NCI-H1105 treated with DMSO at 0.1 percent for 48 hours (cell line): ENCODE measurements at regions not wholly inside any gene's neighbourhood (a gene's known extent, or its start where the extent isn't known, plus 50 kb on each side); places are given as distances from the start of the nearest gene placed in this dataset.
"Not testable (repeated sequence)": the region's sequence is repeated elsewhere in the genome, so short reads cannot be mapped to it uniquely, and the experiment has no call there.

ENCODE experiments used
- DNase-seq: peaks from one replicate; lab custom pipeline; 2025; lab: John Stamatoyannopoulos, UW

GRCh38 chr5:68661237-68661636 lies 432.6 kb upstream of the SLC30A5 start:
- DNase-seq, result no peak

GRCh38 chr5:68662804-68663307 lies 431.0 kb upstream of the SLC30A5 start:
- DNase-seq, result no peak

GRCh38 chr5:68669864-68670575 lies 423.8 kb upstream of the SLC30A5 start:
- DNase-seq, result no peak

- no peak for DNase-seq
Observed at GRCh38 chr5:68673106-68673822, 420.6 kb upstream of the SLC30A5 start.

GRCh38 chr5:68673823-68674180 lies 420.0 kb upstream of the SLC30A5 start:
- DNase-seq, result no peak

GRCh38 chr5:68679041-68679440 lies 414.8 kb upstream of the SLC30A5 start:
- DNase-seq, result no peak

- no peak for DNase-seq
Observed at GRCh38 chr5:68680366-68680765, 413.4 kb upstream of the SLC30A5 start.

- DNase-seq, result no peak
Observed at GRCh38 chr5:68681929-68682328, 411.9 kb upstream of the SLC30A5 start.

- no peak for DNase-seq
Observed at GRCh38 chr5:68682400-68683160, 411.2 kb upstream of the SLC30A5 start.

GRCh38 chr5:68683632-68684036 lies 410.2 kb upstream of the SLC30A5 start:
- no peak for DNase-seq

GRCh38 chr5:68685863-68686262 lies 408.0 kb upstream of the SLC30A5 start:
- DNase-seq, result no peak

GRCh38 chr5:68688547-68688946 lies 405.3 kb upstream of the SLC30A5 start:
- no peak for DNase-seq

- no peak for DNase-seq
Observed at GRCh38 chr5:68689010-68689409, 404.8 kb upstream of the SLC30A5 start.

- DNase-seq, result not testable (repeated sequence)
Observed at GRCh38 chr5:68691874-68692273, 401.9 kb upstream of the SLC30A5 start.

- DNase-seq, result no peak
Observed at GRCh38 chr5:68698025-68698940, 395.5 kb upstream of the SLC30A5 start.

- DNase-seq, result no peak
Observed at GRCh38 chr5:68699966-68700365, 393.8 kb upstream of the SLC30A5 start.

- no peak for DNase-seq
Observed at GRCh38 chr5:68707575-68707974, 386.2 kb upstream of the SLC30A5 start.

- DNase-seq, result no peak
Observed at GRCh38 chr5:68708156-68708841, 385.5 kb upstream of the SLC30A5 start.

- no peak for DNase-seq
Observed at GRCh38 chr5:68708842-68709170, 385.0 kb upstream of the SLC30A5 start.

GRCh38 chr5:68709239-68709638 lies 384.6 kb upstream of the SLC30A5 start:
- no peak for DNase-seq

- DNase-seq, result no peak
Observed at GRCh38 chr5:68710514-68710913, 383.3 kb upstream of the SLC30A5 start.
